ENCODE measurements at regions not wholly inside any gene's neighbourhood (a gene's known extent, or its start where the extent isn't known, plus 50 kb on each side); places are given as distances from the start of the nearest gene placed in this dataset.

DNA sequence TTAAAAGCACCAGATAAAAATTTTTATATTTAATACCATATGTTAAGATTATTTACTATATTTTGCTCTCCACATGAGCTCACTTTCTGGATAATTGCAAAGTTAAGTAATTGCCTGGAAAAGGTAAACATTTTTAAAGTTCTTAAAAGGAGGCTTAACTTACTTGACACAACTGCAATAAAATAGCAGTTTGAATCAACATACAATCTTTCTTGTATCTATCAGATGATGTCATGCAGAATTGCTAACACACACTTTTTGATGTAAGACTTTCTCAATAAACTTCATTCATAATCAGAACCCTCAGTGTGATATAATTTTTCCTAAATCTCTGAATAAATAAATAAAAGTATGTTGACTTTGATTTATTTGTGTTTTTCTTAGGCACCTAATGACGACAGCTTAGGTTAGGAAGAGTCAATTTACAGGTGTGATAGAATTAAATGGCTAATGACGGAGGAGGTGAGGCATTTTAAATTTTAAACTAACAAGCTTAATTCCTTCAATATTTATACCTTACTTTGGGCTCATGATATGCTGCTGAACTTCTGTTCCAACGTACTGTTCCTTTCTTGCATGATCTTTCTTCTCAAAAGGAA, 99.5 kb downstream of the LYPLAL1 start:
- FAIRE-seq (no peak), DNase-seq (ENCODE audit: insufficient read length, low spot score) (no peak)
- TF ChIP-seq PAX5 (IDR thresholded peaks at IDR 0.05; ENCODE audit: insufficient read depth, low read length, severe bottlenecking) (no peak), POLR2A (IDR thresholded peaks at IDR 0.05; ENCODE audit: low read depth, low read length) (no peak), POU2F2 (IDR thresholded peaks at IDR 0.05; ENCODE audit: low read depth, low read length) (no peak), POLR2AphosphoS5 (IDR thresholded peaks at IDR 0.05; ENCODE audit: low read depth, low read length) (no peak), TAF1 (IDR thresholded peaks at IDR 0.05; ENCODE audit: low read depth, low read length) (no peak), SPI1 (IDR thresholded peaks at IDR 0.05; ENCODE audit: low read depth, low read length) (no peak)

DNA sequence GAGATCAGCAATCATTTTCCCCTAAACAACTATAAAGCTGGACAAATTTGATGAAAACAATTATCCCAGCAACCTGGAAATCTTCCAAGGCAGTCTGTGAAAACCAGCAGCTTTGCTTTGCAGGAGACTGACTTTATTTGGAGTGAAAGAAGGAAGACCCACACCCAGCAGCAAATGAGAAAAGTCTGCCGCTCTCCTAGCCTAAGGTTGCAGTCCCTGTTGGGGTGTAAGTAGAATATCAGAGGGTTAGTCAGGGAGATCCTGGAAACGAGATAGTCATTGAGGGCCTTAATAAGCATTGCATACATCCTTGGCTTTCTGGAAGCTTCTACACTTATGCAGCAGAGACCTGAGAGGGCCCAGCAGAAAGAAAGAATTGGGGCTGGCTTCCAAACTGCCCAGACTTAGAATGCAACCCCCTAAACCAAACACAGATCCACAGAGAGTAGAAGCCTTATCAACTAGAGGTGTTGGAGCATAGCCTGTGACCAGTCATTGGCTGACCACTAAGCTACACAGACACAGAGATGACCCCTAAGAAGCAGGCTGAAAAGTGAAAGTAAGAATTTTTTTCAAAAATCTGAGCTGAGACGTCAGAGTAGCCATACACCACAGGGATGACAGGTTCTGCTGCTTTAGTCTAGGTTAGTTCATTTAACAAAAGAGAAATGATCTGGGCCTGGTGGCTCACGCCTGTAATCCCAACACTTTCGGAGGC, 98.3 kb downstream of the LYPLAL1 start:
- no peak for FAIRE-seq
- TF ChIP-seq POLR2AphosphoS5 (IDR thresholded peaks at IDR 0.05; ENCODE audit: low read depth, low read length) (no peak), PAX5 (IDR thresholded peaks at IDR 0.05; ENCODE audit: insufficient read depth, low read length, severe bottlenecking) (no peak), POLR2A (IDR thresholded peaks at IDR 0.05; ENCODE audit: low read depth, low read length) (no peak), POU2F2 (IDR thresholded peaks at IDR 0.05; ENCODE audit: low read depth, low read length) (no peak), SPI1 (IDR thresholded peaks at IDR 0.05; ENCODE audit: low read depth, low read length) (no peak), TAF1 (IDR thresholded peaks at IDR 0.05; ENCODE audit: low read depth, low read length) (no peak)
- no peak for DNase-seq (ENCODE audit: insufficient read length, low spot score)

- FAIRE-seq = no peak
Observed at GRCh38 chr1:219269171-219269570, 95.5 kb downstream of the LYPLAL1 start.

DNA sequence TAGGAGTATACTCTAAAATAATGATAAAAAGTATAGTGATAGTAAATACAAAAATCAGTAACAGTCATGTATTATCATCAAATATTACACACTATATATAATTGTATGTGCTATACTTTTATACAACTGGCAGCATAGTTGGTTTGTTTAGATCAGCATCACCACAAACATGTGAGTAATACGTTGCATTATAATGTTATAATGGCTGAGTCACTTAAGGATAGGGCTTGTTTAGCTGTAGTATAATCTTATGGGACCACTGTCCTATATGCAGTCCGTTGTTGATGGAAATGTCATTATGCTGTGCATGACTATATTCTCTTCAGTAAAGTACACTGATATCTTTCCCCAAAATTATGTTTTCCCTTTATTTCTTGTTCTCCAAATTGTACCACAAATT, 92.8 kb downstream of the LYPLAL1 start:
- DNase-seq (ENCODE audit: insufficient read length, low spot score) (no peak), FAIRE-seq (no peak)
- TF ChIP-seq PAX5 (IDR thresholded peaks at IDR 0.05; ENCODE audit: insufficient read depth, low read length, severe bottlenecking) = no peak
- TF ChIP-seq TAF1 (IDR thresholded peaks at IDR 0.05; ENCODE audit: low read depth, low read length) = no peak
- TF ChIP-seq POLR2A (IDR thresholded peaks at IDR 0.05; ENCODE audit: low read depth, low read length) = no peak
- no peak for TF ChIP-seq SPI1 (IDR thresholded peaks at IDR 0.05; ENCODE audit: low read depth, low read length)
- TF ChIP-seq POU2F2 (IDR thresholded peaks at IDR 0.05; ENCODE audit: low read depth, low read length) = no peak
- TF ChIP-seq POLR2AphosphoS5 (IDR thresholded peaks at IDR 0.05; ENCODE audit: low read depth, low read length) = no peak

More at GRCh38 chr1:219269171-219269570, 95.5 kb downstream of the LYPLAL1 start:
- no peak for TF ChIP-seq PAX5 (IDR thresholded peaks at IDR 0.05; ENCODE audit: insufficient read depth, low read length, severe bottlenecking)
- TF ChIP-seq POU2F2 (IDR thresholded peaks at IDR 0.05; ENCODE audit: low read depth, low read length) = no peak
- TF ChIP-seq TAF1 (IDR thresholded peaks at IDR 0.05; ENCODE audit: low read depth, low read length) = no peak
- TF ChIP-seq SPI1 (IDR thresholded peaks at IDR 0.05; ENCODE audit: low read depth, low read length) = no peak
- TF ChIP-seq POLR2A (IDR thresholded peaks at IDR 0.05; ENCODE audit: low read depth, low read length) = no peak
- no peak for TF ChIP-seq POLR2AphosphoS5 (IDR thresholded peaks at IDR 0.05; ENCODE audit: low read depth, low read length)
- DNase-seq (ENCODE audit: insufficient read length, low spot score) = no peak

DNA sequence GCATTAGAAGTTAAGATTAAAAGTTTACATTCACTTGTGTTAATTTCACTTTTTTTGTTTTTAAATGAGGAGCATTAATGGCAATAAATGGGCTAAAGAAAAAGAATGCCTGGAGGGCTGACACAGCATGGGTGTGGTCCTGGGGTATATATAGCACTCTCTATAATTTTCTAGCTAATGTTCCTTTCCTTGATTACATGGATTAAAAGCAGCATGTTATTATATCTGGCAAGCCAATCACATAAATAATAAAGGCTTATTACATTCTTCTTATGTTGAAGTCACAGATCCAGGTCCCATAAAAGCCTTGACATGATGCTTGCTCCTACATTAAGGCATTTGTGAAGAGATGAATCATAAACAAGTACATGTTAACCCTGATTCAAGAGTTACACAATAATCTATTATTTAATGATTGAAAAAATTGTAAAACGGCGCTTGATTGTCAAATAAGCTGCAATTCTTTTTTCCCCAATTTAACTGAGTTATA, 91.4 kb downstream of the LYPLAL1 start:
- FAIRE-seq = no peak
- TF ChIP-seq POLR2A (IDR thresholded peaks at IDR 0.05; ENCODE audit: low read depth, low read length) (no peak), TAF1 (IDR thresholded peaks at IDR 0.05; ENCODE audit: low read depth, low read length) (no peak), PAX5 (IDR thresholded peaks at IDR 0.05; ENCODE audit: insufficient read depth, low read length, severe bottlenecking) (no peak), SPI1 (IDR thresholded peaks at IDR 0.05; ENCODE audit: low read depth, low read length) (no peak), POU2F2 (IDR thresholded peaks at IDR 0.05; ENCODE audit: low read depth, low read length) (no peak), POLR2AphosphoS5 (IDR thresholded peaks at IDR 0.05; ENCODE audit: low read depth, low read length) (no peak)
- no peak for DNase-seq (ENCODE audit: insufficient read length, low spot score)

DNA sequence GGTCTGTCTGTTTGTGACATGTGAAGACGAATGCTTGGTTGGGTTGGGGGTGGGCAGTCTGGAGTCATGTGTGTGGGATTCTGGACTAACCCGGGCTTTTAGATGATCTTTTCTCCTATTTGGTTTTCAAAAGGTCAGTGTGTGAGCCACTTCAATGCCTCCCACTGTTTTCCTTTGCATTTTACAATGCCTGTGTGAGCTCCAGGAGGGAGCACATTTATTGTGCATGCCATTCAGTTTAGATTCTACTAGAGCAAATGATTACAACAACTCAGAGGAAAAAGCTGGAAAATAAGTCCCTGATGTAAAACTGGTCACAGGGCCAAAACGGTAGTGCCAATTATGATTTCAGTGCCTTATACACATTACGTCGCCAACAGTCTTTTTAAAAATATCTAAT, 90.9 kb downstream of the LYPLAL1 start:
- TF ChIP-seq POLR2A (IDR thresholded peaks at IDR 0.05; ENCODE audit: low read depth, low read length) = no peak
- TF ChIP-seq POU2F2 (IDR thresholded peaks at IDR 0.05; ENCODE audit: low read depth, low read length) = no peak
- TF ChIP-seq SPI1 (IDR thresholded peaks at IDR 0.05; ENCODE audit: low read depth, low read length) = no peak
- TF ChIP-seq TAF1 (IDR thresholded peaks at IDR 0.05; ENCODE audit: low read depth, low read length) = no peak
- no peak for DNase-seq (ENCODE audit: insufficient read length, low spot score)
- no peak for FAIRE-seq
